ENCODE measurements at regions not wholly inside any gene's neighbourhood (a gene's known extent, or its start where the extent isn't known, plus 50 kb on each side); places are given as distances from the start of the nearest gene placed in this dataset.

GRCh38 chr3:194886836-194887235, 201.2 kb downstream of the FAM43A start:
- TF ChIP-seq POLR2A (IDR thresholded peaks at IDR 0.05; ENCODE audit: low read depth, low read length) (no peak), TAF1 (IDR thresholded peaks at IDR 0.05; ENCODE audit: low read depth, low read length) (no peak)

Measured in GM12891 (cell line).